ENCODE measurements at regions not wholly inside any gene's neighbourhood (a gene's known extent, or its start where the extent isn't known, plus 50 kb on each side); places are given as distances from the start of the nearest gene placed in this dataset.

DNA sequence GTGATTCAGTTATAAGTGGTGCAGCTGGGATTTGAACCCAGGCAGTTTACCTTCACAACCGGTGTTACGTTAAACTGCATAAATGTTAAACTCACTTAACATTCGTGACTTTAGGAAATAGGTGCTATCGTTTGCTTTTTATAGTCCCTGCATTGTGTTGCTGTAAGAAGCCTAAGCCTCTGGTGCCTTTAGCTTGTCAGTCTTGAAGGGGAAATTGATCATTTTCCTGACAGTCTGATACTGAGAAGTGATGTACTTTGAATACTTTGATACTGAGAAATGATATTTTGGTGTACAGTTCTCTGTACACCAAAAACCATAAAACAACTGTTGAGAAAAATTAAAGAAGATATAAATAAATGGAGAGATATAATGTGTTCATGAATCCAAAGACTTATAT, 52.5 kb upstream of the NEDD9 start:
- WGBS, 2 donors = 90 to 91% methylated on average over 4 of the region's 4 CpGs
- H3K9me3 ChIP-seq = peaks cover 0 to 3% (median 0%) of the 10 kb centered on the region in 4 donors
- no peak for DNase-seq (ENCODE audit: low spot score in 2 of 2)

DNA sequence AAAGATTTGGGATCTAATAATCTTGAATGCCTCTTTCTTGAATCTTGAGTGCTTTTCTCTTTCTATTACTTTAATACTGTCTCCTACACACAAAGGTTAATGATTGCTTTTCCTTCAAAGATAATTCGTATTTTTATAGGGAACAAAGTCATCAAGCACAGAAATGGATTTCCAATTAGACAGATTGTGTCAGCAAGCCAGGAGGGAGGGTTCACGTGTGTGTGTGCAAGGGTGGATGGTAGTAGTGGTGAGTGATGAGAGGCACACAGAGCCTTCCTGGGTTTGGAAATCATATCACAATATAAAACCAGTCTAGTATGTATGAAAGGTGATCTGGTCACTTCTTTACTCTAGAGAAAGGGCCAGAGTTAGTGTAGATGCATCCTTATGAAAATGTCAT, 51.2 kb upstream of the NEDD9 start:
- Histone ChIP-seq H3K4me1 (peaks cover 0 to 19% (median 9%) of the 10 kb centered on the region in 4 donors), H3K4me3 (no peak overlapping the region), H3K27me3 (no peaks in the 10 kb centered on the region), H3K9me3 (peaks cover 0 to 3% (median 0%) of the 10 kb centered on the region in 4 donors), H3K27ac (no peak overlapping the region), H3K36me3 (no peaks in the 10 kb centered on the region)
- no peak for DNase-seq (ENCODE audit: low spot score in 2 of 2)
- 93 to 94% methylated on average over 2 of the region's 2 CpGs for whole genome bisulfite sequencing, 2 donors
- TF ChIP-seq POLR2A (IDR thresholded peaks at IDR 0.05) (no peak), EP300 (IDR thresholded peaks at IDR 0.05) (no peak)
- TF ChIP-seq, protein P1, sequence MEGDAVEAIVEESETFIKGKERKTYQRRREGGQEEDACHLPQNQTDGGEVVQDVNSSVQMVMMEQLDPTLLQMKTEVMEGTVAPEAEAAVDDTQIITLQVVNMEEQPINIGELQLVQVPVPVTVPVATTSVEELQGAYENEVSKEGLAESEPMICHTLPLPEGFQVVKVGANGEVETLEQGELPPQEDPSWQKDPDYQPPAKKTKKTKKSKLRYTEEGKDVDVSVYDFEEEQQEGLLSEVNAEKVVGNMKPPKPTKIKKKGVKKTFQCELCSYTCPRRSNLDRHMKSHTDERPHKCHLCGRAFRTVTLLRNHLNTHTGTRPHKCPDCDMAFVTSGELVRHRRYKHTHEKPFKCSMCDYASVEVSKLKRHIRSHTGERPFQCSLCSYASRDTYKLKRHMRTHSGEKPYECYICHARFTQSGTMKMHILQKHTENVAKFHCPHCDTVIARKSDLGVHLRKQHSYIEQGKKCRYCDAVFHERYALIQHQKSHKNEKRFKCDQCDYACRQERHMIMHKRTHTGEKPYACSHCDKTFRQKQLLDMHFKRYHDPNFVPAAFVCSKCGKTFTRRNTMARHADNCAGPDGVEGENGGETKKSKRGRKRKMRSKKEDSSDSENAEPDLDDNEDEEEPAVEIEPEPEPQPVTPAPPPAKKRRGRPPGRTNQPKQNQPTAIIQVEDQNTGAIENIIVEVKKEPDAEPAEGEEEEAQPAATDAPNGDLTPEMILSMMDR (IDR thresholded peaks at IDR 0.05) = no peak

More for the DNA sequence above, 52.5 kb upstream of the NEDD9 start:
- no peak for TF ChIP-seq POLR2A (IDR thresholded peaks at IDR 0.05)
- TF ChIP-seq, protein P1 (IDR thresholded peaks at IDR 0.05) = no peak
- no peak for TF ChIP-seq EP300 (IDR thresholded peaks at IDR 0.05)
- Histone ChIP-seq H3K4me3 (no peak overlapping the region), H3K36me3 (no peaks in the 10 kb centered on the region), H3K27me3 (no peaks in the 10 kb centered on the region), H3K27ac (no peak overlapping the region), H3K4me1 (peaks cover 0 to 7% (median 4%) of the 10 kb centered on the region in 4 donors)

DNA sequence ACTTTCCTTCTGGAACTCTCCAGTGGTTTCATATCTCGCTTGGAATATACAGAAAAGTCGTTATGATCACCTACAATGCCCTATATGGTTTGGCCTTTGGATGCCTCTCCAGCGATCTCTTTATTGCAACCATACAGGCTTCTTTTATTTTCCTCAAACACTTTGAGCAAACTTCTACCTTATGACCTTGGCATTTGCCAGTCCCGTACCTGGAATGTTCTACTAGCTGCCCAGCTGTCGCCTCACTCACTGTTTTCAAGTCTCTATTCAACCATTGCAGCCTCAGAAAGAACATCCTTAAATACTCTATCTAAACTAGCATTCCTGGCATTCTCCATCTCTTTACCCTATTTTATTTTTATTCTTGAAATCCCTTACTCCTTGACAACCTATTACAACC, 50.4 kb upstream of the NEDD9 start:
- TF ChIP-seq EP300 (IDR thresholded peaks at IDR 0.05) = no peak
- no peak for TF ChIP-seq POLR2A (IDR thresholded peaks at IDR 0.05)
- TF ChIP-seq, protein P1 (IDR thresholded peaks at IDR 0.05) = no peak
- H3K4me3 ChIP-seq = no peak overlapping the region
- H3K27me3 ChIP-seq = no peaks in the 10 kb centered on the region
- H3K27ac ChIP-seq = no peak overlapping the region
- H3K9me3 ChIP-seq = peaks cover 0 to 3% (median 0%) of the 10 kb centered on the region in 4 donors
- 95 to 98% methylated on average over 5 of the region's 5 CpGs for WGBS, 2 donors
- peaks cover 0 to 27% (median 11%) of the 10 kb centered on the region in 4 donors for H3K4me1 ChIP-seq
- DNase-seq (ENCODE audit: low spot score in 2 of 2) = no peak
- no peaks in the 10 kb centered on the region for H3K36me3 ChIP-seq
